ENCODE measurements at regions not wholly inside any gene's neighbourhood (a gene's known extent, or its start where the extent isn't known, plus 50 kb on each side); places are given as distances from the start of the nearest gene placed in this dataset.

GRCh38 chr2:10210336-10210735, 87.8 kb downstream of the RRM2 start:
- no peak for TF ChIP-seq CTCF (IDR thresholded peaks at IDR 0.05)
- no peak for TF ChIP-seq POLR2A (IDR thresholded peaks at IDR 0.05)
